Right lung (tissue), 2 donors: ENCODE measurements at regions not wholly inside any gene's neighbourhood (a gene's known extent, or its start where the extent isn't known, plus 50 kb on each side); places are given as distances from the start of the nearest gene placed in this dataset.
"Not testable (repeated sequence)": the region's sequence is repeated elsewhere in the genome, so short reads cannot be mapped to it uniquely, and the experiment has no call there.

ENCODE experiments used
- DNase-seq, 2 donors: peaks; one replicate each; pipeline ENCODE4 v3.0.0-alpha.2; 2013

GRCh38 chr9:30125881-30126280 is 2258.6 kb upstream of the ACO1 start:
- DNase-seq: no peak

GRCh38 chr9:30127371-30127770 is 2257.1 kb upstream of the ACO1 start:
- no peak for DNase-seq

- DNase-seq: no peak
Observed at GRCh38 chr9:30140407-30140806, 2244.0 kb upstream of the ACO1 start.

- no peak for DNase-seq
Observed at GRCh38 chr9:30160570-30160969, 2223.9 kb upstream of the ACO1 start.

GRCh38 chr9:30172206-30172605 is 2212.2 kb upstream of the ACO1 start:
- no peak for DNase-seq

- no peak for DNase-seq
Observed at GRCh38 chr9:30178610-30179009, 2205.8 kb upstream of the ACO1 start.

GRCh38 chr9:30193421-30193820 is 2191.0 kb upstream of the ACO1 start:
- no peak for DNase-seq

- no peak for DNase-seq
Observed at GRCh38 chr9:30196941-30197340, 2187.5 kb upstream of the ACO1 start.

GRCh38 chr9:30197453-30197852 is 2187.0 kb upstream of the ACO1 start:
- no peak for DNase-seq

- no peak for DNase-seq
Observed at GRCh38 chr9:30197954-30198353, 2186.5 kb upstream of the ACO1 start.

GRCh38 chr9:30198463-30199309 is 2185.8 kb upstream of the ACO1 start:
- DNase-seq: no peak

- no peak for DNase-seq
Observed at GRCh38 chr9:30201024-30201423, 2183.4 kb upstream of the ACO1 start.

- no peak for DNase-seq
Observed at GRCh38 chr9:30235068-30235467, 2149.4 kb upstream of the ACO1 start.

GRCh38 chr9:30235564-30235963 is 2148.9 kb upstream of the ACO1 start:
- no peak for DNase-seq

- DNase-seq: no peak
Observed at GRCh38 chr9:30239878-30240277, 2144.6 kb upstream of the ACO1 start.

GRCh38 chr9:30243467-30243866 is 2141.0 kb upstream of the ACO1 start:
- no peak for DNase-seq

GRCh38 chr9:30244877-30245276 is 2139.6 kb upstream of the ACO1 start:
- DNase-seq: no peak

- DNase-seq: no peak
Observed at GRCh38 chr9:30250872-30251271, 2133.6 kb upstream of the ACO1 start.

- no peak for DNase-seq
Observed at GRCh38 chr9:30258094-30258493, 2126.3 kb upstream of the ACO1 start.

- DNase-seq: no peak
Observed at GRCh38 chr9:30280229-30280900, 2104.1 kb upstream of the ACO1 start.

- no peak for DNase-seq
Observed at GRCh38 chr9:30289435-30289834, 2095.0 kb upstream of the ACO1 start.

- not testable (repeated sequence) for DNase-seq
Observed at GRCh38 chr9:30292026-30292425, 2092.4 kb upstream of the ACO1 start.

GRCh38 chr9:30293231-30293630 is 2091.2 kb upstream of the ACO1 start:
- no peak for DNase-seq
